ENCODE measurements at regions not wholly inside any gene's neighbourhood (a gene's known extent, or its start where the extent isn't known, plus 50 kb on each side); places are given as distances from the start of the nearest gene placed in this dataset.
"Not testable (repeated sequence)": the region's sequence is repeated elsewhere in the genome, so short reads cannot be mapped to it uniquely, and the experiment has no call there.

DNA sequence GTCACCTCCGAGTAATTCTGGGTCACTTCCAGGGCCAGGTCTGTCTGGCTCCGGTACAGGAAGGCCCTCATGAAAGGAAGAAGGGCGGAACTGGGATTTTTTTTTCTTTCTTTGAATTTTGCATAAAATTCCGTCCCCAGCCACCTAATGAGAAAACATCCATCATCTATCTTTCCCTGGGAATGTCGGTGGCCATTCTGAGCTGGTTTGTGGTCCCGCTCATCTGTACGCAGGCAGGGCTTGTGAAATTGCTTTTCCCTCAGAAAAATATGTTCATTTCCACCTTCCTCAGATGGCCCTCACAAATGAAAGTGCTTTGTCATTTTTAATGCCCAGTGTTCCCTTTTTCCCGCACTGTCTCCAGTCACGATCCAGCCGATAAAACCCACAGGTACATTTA, 353.0 kb upstream of the ZFHX3 start (continued):
- TF ChIP-seq, protein P1, sequence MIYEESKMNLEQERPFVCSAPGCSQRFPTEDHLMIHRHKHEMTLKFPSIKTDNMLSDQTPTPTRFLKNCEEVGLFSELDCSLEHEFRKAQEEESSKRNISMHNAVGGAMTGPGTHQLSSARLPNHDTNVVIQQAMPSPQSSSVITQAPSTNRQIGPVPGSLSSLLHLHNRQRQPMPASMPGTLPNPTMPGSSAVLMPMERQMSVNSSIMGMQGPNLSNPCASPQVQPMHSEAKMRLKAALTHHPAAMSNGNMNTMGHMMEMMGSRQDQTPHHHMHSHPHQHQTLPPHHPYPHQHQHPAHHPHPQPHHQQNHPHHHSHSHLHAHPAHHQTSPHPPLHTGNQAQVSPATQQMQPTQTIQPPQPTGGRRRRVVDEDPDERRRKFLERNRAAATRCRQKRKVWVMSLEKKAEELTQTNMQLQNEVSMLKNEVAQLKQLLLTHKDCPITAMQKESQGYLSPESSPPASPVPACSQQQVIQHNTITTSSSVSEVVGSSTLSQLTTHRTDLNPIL (CRISPR knock-in tag; IDR thresholded peaks at IDR 0.05; ENCODE audit: low read depth) = no peak
- TF ChIP-seq, protein P2, sequence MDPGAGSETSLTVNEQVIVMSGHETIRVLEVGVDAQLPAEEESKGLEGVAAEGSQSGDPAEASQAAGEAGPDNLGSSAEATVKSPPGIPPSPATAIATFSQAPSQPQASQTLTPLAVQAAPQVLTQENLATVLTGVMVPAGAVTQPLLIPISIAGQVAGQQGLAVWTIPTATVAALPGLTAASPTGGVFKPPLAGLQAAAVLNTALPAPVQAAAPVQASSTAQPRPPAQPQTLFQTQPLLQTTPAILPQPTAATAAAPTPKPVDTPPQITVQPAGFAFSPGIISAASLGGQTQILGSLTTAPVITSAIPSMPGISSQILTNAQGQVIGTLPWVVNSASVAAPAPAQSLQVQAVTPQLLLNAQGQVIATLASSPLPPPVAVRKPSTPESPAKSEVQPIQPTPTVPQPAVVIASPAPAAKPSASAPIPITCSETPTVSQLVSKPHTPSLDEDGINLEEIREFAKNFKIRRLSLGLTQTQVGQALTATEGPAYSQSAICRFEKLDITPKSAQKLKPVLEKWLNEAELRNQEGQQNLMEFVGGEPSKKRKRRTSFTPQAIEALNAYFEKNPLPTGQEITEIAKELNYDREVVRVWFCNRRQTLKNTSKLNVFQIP (CRISPR knock-in tag; IDR thresholded peaks at IDR 0.05; ENCODE audit: borderline replicate concordance, low read depth) = no peak
- TF ChIP-seq OSR1 (CRISPR knock-in tag; IDR thresholded peaks at IDR 0.05) (no peak), ZNF8 (CRISPR knock-in tag; IDR thresholded peaks at IDR 0.05) (no peak), ZFP30 (CRISPR knock-in tag; IDR thresholded peaks at IDR 0.05) (no peak), ZNF70 (CRISPR knock-in tag; IDR thresholded peaks at IDR 0.05) (no peak)

DNA sequence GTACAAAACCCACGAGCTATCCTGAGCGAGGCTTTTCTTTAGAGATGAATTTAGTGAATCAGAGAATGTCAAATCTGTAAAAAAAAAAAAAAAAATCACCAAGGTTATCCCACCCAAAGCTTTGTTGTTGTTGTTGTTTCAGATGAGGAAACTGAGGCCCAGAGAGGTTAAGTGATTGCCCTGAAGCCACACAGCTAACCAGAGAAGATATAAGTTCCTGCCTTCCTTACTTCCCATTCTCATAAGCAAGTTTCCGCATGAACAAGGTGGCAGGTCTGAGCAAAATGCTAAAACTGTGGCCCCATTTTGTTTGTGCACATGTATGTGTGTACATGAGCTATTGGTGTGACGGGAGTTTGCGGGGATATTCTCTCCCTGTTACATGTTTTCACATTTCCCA, 352.1 kb upstream of the ZFHX3 start:
- TF ChIP-seq ZFP3 (CRISPR knock-in tag; IDR thresholded peaks at IDR 0.05) (no peak), ESRRG (CRISPR knock-in tag; IDR thresholded peaks at IDR 0.05) (no peak), BACH2 (CRISPR knock-in tag; IDR thresholded peaks at IDR 0.05; ENCODE audit: borderline replicate concordance) (no peak), CSDC2 (CRISPR knock-in tag; IDR thresholded peaks at IDR 0.05) (no peak), ZNF565 (CRISPR knock-in tag; conservative IDR thresholded peaks at IDR 0.05; ENCODE audit: low read depth) (no peak), SNAI2 (CRISPR knock-in tag; IDR thresholded peaks at IDR 0.05) (no peak), TCF4 (CRISPR knock-in tag; IDR thresholded peaks at IDR 0.05; ENCODE audit: borderline replicate concordance) (no peak), ISL1 (CRISPR knock-in tag; IDR thresholded peaks at IDR 0.05) (no peak), ZFP30 (CRISPR knock-in tag; IDR thresholded peaks at IDR 0.05) (no peak), GLIS3 (CRISPR knock-in tag; IDR thresholded peaks at IDR 0.05) (no peak), TOX (CRISPR knock-in tag; IDR thresholded peaks at IDR 0.05; ENCODE audit: borderline replicate concordance) (no peak), ZC3H10 (CRISPR knock-in tag; IDR thresholded peaks at IDR 0.05) (no peak), OSR1 (CRISPR knock-in tag; IDR thresholded peaks at IDR 0.05) (no peak), RARB (CRISPR knock-in tag; IDR thresholded peaks at IDR 0.05) (no peak), PPARA (CRISPR knock-in tag; IDR thresholded peaks at IDR 0.05; ENCODE audit: borderline replicate concordance) (no peak)
- TF ChIP-seq, protein P3, sequence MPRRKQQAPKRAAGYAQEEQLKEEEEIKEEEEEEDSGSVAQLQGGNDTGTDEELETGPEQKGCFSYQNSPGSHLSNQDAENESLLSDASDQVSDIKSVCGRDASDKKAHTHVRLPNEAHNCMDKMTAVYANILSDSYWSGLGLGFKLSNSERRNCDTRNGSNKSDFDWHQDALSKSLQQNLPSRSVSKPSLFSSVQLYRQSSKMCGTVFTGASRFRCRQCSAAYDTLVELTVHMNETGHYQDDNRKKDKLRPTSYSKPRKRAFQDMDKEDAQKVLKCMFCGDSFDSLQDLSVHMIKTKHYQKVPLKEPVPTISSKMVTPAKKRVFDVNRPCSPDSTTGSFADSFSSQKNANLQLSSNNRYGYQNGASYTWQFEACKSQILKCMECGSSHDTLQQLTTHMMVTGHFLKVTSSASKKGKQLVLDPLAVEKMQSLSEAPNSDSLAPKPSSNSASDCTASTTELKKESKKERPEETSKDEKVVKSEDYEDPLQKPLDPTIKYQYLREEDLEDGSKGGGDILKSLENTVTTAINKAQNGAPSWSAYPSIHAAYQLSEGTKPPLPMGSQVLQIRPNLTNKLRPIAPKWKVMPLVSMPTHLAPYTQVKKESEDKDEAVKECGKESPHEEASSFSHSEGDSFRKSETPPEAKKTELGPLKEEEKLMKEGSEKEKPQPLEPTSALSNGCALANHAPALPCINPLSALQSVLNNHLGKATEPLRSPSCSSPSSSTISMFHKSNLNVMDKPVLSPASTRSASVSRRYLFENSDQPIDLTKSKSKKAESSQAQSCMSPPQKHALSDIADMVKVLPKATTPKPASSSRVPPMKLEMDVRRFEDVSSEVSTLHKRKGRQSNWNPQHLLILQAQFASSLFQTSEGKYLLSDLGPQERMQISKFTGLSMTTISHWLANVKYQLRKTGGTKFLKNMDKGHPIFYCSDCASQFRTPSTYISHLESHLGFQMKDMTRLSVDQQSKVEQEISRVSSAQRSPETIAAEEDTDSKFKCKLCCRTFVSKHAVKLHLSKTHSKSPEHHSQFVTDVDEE (CRISPR knock-in tag; IDR thresholded peaks at IDR 0.05) = no peak
- TF ChIP-seq, protein P2 (CRISPR knock-in tag; IDR thresholded peaks at IDR 0.05; ENCODE audit: borderline replicate concordance, low read depth) = no peak
- TF ChIP-seq, protein P4, sequence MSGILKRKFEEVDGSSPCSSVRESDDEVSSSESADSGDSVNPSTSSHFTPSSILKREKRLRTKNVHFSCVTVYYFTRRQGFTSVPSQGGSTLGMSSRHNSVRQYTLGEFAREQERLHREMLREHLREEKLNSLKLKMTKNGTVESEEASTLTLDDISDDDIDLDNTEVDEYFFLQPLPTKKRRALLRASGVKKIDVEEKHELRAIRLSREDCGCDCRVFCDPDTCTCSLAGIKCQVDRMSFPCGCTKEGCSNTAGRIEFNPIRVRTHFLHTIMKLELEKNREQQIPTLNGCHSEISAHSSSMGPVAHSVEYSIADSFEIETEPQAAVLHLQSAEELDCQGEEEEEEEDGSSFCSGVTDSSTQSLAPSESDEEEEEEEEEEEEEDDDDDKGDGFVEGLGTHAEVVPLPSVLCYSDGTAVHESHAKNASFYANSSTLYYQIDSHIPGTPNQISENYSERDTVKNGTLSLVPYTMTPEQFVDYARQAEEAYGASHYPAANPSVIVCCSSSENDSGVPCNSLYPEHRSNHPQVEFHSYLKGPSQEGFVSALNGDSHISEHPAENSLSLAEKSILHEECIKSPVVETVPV (CRISPR knock-in tag; IDR thresholded peaks at IDR 0.05) = no peak
- TF ChIP-seq, protein P1 (CRISPR knock-in tag; IDR thresholded peaks at IDR 0.05; ENCODE audit: low read depth) = no peak
- ATAC-seq = no peak

DNA sequence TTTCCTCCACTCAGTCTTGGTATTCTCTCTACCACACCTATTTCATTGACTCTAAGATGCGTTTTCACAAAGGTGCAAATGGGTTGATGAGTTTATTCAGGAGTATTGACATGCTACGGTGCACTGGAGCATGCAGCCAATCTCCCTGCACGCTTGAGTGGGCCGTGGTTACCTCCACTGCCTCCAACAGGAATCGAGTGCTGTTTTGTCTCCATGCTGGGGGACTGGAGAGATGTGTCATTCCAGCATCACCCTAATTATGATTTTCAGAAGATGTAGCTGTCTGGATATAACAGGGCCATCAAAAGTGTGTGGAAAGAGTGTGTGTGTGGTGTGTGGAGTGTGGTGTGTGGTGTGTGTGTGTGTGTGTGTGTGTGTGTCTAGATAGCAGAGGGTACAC, 351.6 kb upstream of the ZFHX3 start:
- TF ChIP-seq RARB (CRISPR knock-in tag; IDR thresholded peaks at IDR 0.05) = no peak
- TF ChIP-seq, protein P3 (CRISPR knock-in tag; IDR thresholded peaks at IDR 0.05) = no peak
- no peak for ATAC-seq

DNA sequence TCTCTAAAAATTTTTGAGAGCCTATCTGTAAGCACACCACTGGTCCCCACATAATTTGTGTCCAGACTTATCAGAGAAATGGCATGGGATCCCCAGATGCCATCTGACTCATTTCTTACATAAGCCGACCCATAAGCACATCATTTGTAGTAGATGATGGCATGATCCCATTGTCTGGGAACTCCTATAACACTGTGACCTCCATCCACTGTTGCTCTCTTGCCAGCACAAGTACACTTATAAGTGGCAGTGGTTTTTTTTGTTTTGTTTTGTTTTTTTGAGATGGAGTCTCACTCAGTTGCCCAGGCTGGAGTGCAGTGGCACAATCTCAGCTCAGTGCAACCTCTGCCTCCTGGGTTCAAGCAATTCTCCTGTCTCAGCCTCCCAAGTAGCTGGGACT, 350.7 kb upstream of the ZFHX3 start:
- ATAC-seq = not testable (repeated sequence)

Measured in SK-N-SH treated with all-trans-retinoic acid at 6 μM for 48 hours (cell line).